Liver (tissue), 7 donors: ENCODE measurements at regions not wholly inside any gene's neighbourhood (a gene's known extent, or its start where the extent isn't known, plus 50 kb on each side); places are given as distances from the start of the nearest gene placed in this dataset.

Source experiments
- DNase-seq: peaks from one replicate; pipeline ENCODE4 v3.0.0-alpha.2; 2017; ENCODE audit warnings: low spot score
- H3K27ac ChIP-seq, 2 donors: one replicate each; pipeline ENCODE4 v1.7.0; 2013; ENCODE audit warnings: inconsistent platforms in 2 of 2, low read length in 2 of 2, control low read depth in 1 of 2, low read depth in 1 of 2, mild to moderate bottlenecking in 1 of 2
- H3K27me3 ChIP-seq, 4 donors: one replicate each; pipeline versions ENCODE4 v1.6.1 to v1.7.0; 2013; ENCODE audit warnings: low read length in 3 of 4, inconsistent platforms in 1 of 4, mild to moderate bottlenecking in 1 of 4, moderate library complexity in 1 of 4; ENCODE audit not compliant: control insufficient read depth in 4 of 4, insufficient read depth in 4 of 4
- H3K36me3 ChIP-seq, 4 donors: one replicate each; pipeline versions ENCODE4 v1.6.1 to v1.7.0; 2013; ENCODE audit warnings: low read length in 3 of 4, mild to moderate bottlenecking in 3 of 4, low read depth in 1 of 4, moderate library complexity in 1 of 4; ENCODE audit not compliant: control insufficient read depth in 4 of 4, insufficient read depth in 3 of 4
- H3K4me1 ChIP-seq, 4 donors: one replicate each; pipeline versions ENCODE4 v1.6.1 to v1.7.0; 2013; ENCODE audit warnings: low read length in 3 of 4, mild to moderate bottlenecking in 3 of 4, moderate library complexity in 1 of 4; ENCODE audit not compliant: control insufficient read depth in 4 of 4, insufficient read depth in 4 of 4
- H3K4me3 ChIP-seq, 3 donors: one replicate each; pipeline versions ENCODE4 v1.6.1 to v1.7.0; 2013; ENCODE audit warnings: low read length in 3 of 3, control low read depth in 1 of 3, low read depth in 1 of 3, mild to moderate bottlenecking in 1 of 3
- H3K9ac ChIP-seq, 2 donors: one replicate each; pipeline ENCODE4 v1.7.0; 2013; ENCODE audit warnings: low read length in 2 of 2, mild to moderate bottlenecking in 2 of 2, moderate library complexity in 2 of 2, control low read depth in 1 of 2, low read depth in 1 of 2
- H3K9me3 ChIP-seq, 4 donors: one replicate each; pipeline versions ENCODE4 v1.6.1 to v1.7.0; 2013; ENCODE audit warnings: low read length in 3 of 4; ENCODE audit not compliant: control insufficient read depth in 4 of 4
- ATF3 ChIP-seq: IDR thresholded peaks from 2 replicates; pipeline ENCODE4 v1.6.1; 2016; ENCODE audit warnings: antibody characterized with exemption
- EGR1 ChIP-seq, 2 donors: IDR thresholded peaks; 2 replicates each; pipeline ENCODE4 v1.6.1; 2016 to 2018; ENCODE audit warnings: antibody characterized with exemption in 2 of 2, low read depth in 2 of 2
- FOXA1 ChIP-seq: IDR thresholded peaks from 2 replicates; pipeline ENCODE4 v1.6.1; 2016; ENCODE audit warnings: antibody characterized with exemption
- FOXA2 ChIP-seq: IDR thresholded peaks from 2 replicates; pipeline ENCODE4 v1.6.1; 2016; ENCODE audit warnings: antibody characterized with exemption
- GABPA ChIP-seq, 2 donors: IDR thresholded peaks in 1 of 2; conservative IDR thresholded peaks in 1 of 2; 2 replicates each; pipeline ENCODE4 v1.6.1; 2016; ENCODE audit warnings: antibody characterized with exemption in 2 of 2, mild to moderate bottlenecking in 1 of 2, moderate library complexity in 1 of 2
- HNF4A ChIP-seq, 2 donors: conservative IDR thresholded peaks; 2 replicates each; pipeline ENCODE4 v1.6.1; 2016; ENCODE audit warnings: antibody characterized with exemption in 2 of 2, mild to moderate bottlenecking in 2 of 2
- HNF4G ChIP-seq: IDR thresholded peaks from 2 replicates; pipeline ENCODE4 v1.6.1; 2016; ENCODE audit warnings: antibody characterized with exemption
- JUND ChIP-seq, 2 donors: IDR thresholded peaks; 2 replicates each; pipeline ENCODE4 v1.6.1; 2016; ENCODE audit warnings: antibody characterized with exemption in 2 of 2
- MAX ChIP-seq: IDR thresholded peaks from 2 replicates; pipeline ENCODE4 v1.6.1; 2016; ENCODE audit warnings: antibody characterized with exemption
- NR2F2 ChIP-seq: IDR thresholded peaks from 2 replicates; pipeline ENCODE4 v1.6.1; 2016; ENCODE audit warnings: antibody characterized with exemption
- RAD21 ChIP-seq, 2 donors: IDR thresholded peaks; 2 replicates each; pipeline ENCODE4 v1.6.1; 2016; ENCODE audit warnings: antibody characterized with exemption in 2 of 2, mild to moderate bottlenecking in 2 of 2
- RXRA ChIP-seq, 2 donors: IDR thresholded peaks; 2 replicates each; pipeline ENCODE4 v1.6.1; 2017 to 2018; ENCODE audit warnings: antibody characterized with exemption in 2 of 2, mild to moderate bottlenecking in 1 of 2
- SP1 ChIP-seq: IDR thresholded peaks from 2 replicates; pipeline ENCODE4 v1.6.1; 2018; ENCODE audit warnings: antibody characterized with exemption, mild to moderate bottlenecking
- TAF1 ChIP-seq: conservative IDR thresholded peaks from 2 replicates; pipeline ENCODE4 v1.6.1; 2016; ENCODE audit warnings: antibody characterized with exemption, mild to moderate bottlenecking
- YY1 ChIP-seq: IDR thresholded peaks from 2 replicates; pipeline ENCODE4 v1.6.1; 2016; ENCODE audit warnings: antibody characterized with exemption, mild to moderate bottlenecking
- WGBS: extraction: QIAGEN DNeasy Blood & Tissue Kit; methylation state at CpG from one replicate; pipeline ENCODE4 v1.1.7; 2013; 5-methylcytosine and 5-hydroxymethylcytosine counted together
- TF ChIP-seq, protein P1 (sequence below): IDR thresholded peaks from 2 replicates; pipeline ENCODE4 v1.6.1; 2016; ENCODE audit warnings: antibody characterized with exemption, mild to moderate bottlenecking
- donor health status: healthy.
- donor health status: healthy.
- donor health status: healthy.
- donor health status: healthy.

GRCh38 chr1:245023222-245023621, 131.6 kb upstream of the KIF26B start:
- 98% methylated on average over 2 of the region's 2 CpGs for WGBS
- H3K36me3 ChIP-seq = no peaks in the 10 kb centered on the region

GRCh38 chr1:245019910-245020486, 134.8 kb upstream of the KIF26B start:
- Histone ChIP-seq H3K27me3 (no peaks in the 10 kb centered on the region), H3K4me1 (no peaks in the 10 kb centered on the region), H3K9me3 (no peaks in the 10 kb centered on the region), H3K9ac (no peak overlapping the region), H3K4me3 (no peak overlapping the region), H3K36me3 (no peaks in the 10 kb centered on the region), H3K27ac (no peak overlapping the region)
- 87% methylated on average over 6 of the region's 6 CpGs for WGBS
- TF ChIP-seq HNF4A (conservative IDR thresholded peaks at IDR 0.05) (no peak), SP1 (no peak), YY1 (no peak), MAX (no peak), GABPA (IDR thresholded peaks at IDR 0.05 in 1 of 2, conservative IDR thresholded peaks at IDR 0.05 in 1 of 2) (no peak), RXRA (IDR thresholded peaks at IDR 0.05) (no peak), EGR1 (IDR thresholded peaks at IDR 0.05; ENCODE audit: low read depth in 2 of 2) (no peak), JUND (IDR thresholded peaks at IDR 0.05) (no peak), HNF4G (no peak), RAD21 (IDR thresholded peaks at IDR 0.05) (no peak), TAF1 (no peak), NR2F2 (no peak), FOXA2 (no peak), FOXA1 (no peak)
- TF ChIP-seq, protein P1, sequence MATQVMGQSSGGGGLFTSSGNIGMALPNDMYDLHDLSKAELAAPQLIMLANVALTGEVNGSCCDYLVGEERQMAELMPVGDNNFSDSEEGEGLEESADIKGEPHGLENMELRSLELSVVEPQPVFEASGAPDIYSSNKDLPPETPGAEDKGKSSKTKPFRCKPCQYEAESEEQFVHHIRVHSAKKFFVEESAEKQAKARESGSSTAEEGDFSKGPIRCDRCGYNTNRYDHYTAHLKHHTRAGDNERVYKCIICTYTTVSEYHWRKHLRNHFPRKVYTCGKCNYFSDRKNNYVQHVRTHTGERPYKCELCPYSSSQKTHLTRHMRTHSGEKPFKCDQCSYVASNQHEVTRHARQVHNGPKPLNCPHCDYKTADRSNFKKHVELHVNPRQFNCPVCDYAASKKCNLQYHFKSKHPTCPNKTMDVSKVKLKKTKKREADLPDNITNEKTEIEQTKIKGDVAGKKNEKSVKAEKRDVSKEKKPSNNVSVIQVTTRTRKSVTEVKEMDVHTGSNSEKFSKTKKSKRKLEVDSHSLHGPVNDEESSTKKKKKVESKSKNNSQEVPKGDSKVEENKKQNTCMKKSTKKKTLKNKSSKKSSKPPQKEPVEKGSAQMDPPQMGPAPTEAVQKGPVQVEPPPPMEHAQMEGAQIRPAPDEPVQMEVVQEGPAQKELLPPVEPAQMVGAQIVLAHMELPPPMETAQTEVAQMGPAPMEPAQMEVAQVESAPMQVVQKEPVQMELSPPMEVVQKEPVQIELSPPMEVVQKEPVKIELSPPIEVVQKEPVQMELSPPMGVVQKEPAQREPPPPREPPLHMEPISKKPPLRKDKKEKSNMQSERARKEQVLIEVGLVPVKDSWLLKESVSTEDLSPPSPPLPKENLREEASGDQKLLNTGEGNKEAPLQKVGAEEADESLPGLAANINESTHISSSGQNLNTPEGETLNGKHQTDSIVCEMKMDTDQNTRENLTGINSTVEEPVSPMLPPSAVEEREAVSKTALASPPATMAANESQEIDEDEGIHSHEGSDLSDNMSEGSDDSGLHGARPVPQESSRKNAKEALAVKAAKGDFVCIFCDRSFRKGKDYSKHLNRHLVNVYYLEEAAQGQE = no peak
- no peak for DNase-seq

More at GRCh38 chr1:245023222-245023621, 131.6 kb upstream of the KIF26B start:
- H3K27me3 ChIP-seq = no peaks in the 10 kb centered on the region
- TF ChIP-seq HNF4G = no peak
- H3K27ac ChIP-seq = no peak overlapping the region
- no peak overlapping the region for H3K9ac ChIP-seq
- no peaks in the 10 kb centered on the region for H3K4me1 ChIP-seq
- H3K9me3 ChIP-seq = no peaks in the 10 kb centered on the region
- DNase-seq = no peak
- H3K4me3 ChIP-seq = no peak overlapping the region

- H3K9me3 ChIP-seq = no peaks in the 10 kb centered on the region
- H3K4me1 ChIP-seq = no peaks in the 10 kb centered on the region
- H3K4me3 ChIP-seq = no peak overlapping the region
- TF ChIP-seq MAX (no peak), FOXA2 (no peak), JUND (IDR thresholded peaks at IDR 0.05) (no peak), TAF1 (no peak), HNF4A (conservative IDR thresholded peaks at IDR 0.05) (no peak), FOXA1 (no peak), ATF3 (no peak), NR2F2 (no peak)
- DNase-seq = no peak
- H3K27ac ChIP-seq = no peak overlapping the region
- 93% methylated on average over 4 of the region's 4 CpGs for WGBS
- no peaks in the 10 kb centered on the region for H3K27me3 ChIP-seq
- no peak overlapping the region for H3K9ac ChIP-seq
- H3K36me3 ChIP-seq = no peaks in the 10 kb centered on the region
Measured at GRCh38 chr1:245016700-245017099, 138.1 kb upstream of the KIF26B start.
